Bronchial epithelial cell (primary cell): ENCODE measurements at regions not wholly inside any gene's neighbourhood (a gene's known extent, or its start where the extent isn't known, plus 50 kb on each side); places are given as distances from the start of the nearest gene placed in this dataset.

ENCODE experiments used
- DNase-seq: peaks from one replicate; pipeline ENCODE4 v3.0.0-alpha.2; 2010; ENCODE audit warnings: low read depth
- FAIRE-seq: peaks from 2 replicates; lab custom pipeline; 2011; peaks lifted over from hg19 to GRCh38; lab: Jason Lieb, UNC
- H3K27me3 ChIP-seq: 2 replicates; pipeline ENCODE4 v1.5.1; 2011; ENCODE audit warnings: low read length; ENCODE audit not compliant: control insufficient read depth, insufficient read depth
- H3K36me3 ChIP-seq: 2 replicates; pipeline ENCODE4 v1.5.1; 2011; ENCODE audit warnings: low read length; ENCODE audit not compliant: control insufficient read depth, insufficient read depth
- H3K4me3 ChIP-seq: 2 replicates; pipeline ENCODE4 v1.5.1; 2011; ENCODE audit warnings: mild to moderate bottlenecking, low read depth, low read length, control low read depth
- CTCF ChIP-seq: IDR thresholded peaks from 2 replicates; pipeline ENCODE4 v1.5.1; 2011; ENCODE audit warnings: mild to moderate bottlenecking, moderate library complexity, low read length, control low read depth, inconsistent platforms; ENCODE audit not compliant: insufficient read depth, severe bottlenecking

GRCh38 chr5:14942212-14942611 lies 70.6 kb upstream of the ANKH start:
- no peak for DNase-seq
- Histone ChIP-seq H3K4me3 (no peak overlapping the region), H3K36me3 (no peaks in the 10 kb centered on the region), H3K27me3 (no peaks in the 10 kb centered on the region)
- no peak for FAIRE-seq
- no peak for TF ChIP-seq CTCF

- Histone ChIP-seq H3K27me3 (no peaks in the 10 kb centered on the region), H3K36me3 (no peaks in the 10 kb centered on the region), H3K4me3 (no peak overlapping the region)
- no peak for DNase-seq
- no peak for TF ChIP-seq CTCF
- FAIRE-seq = no peak
Measured at GRCh38 chr5:14937254-14937653, 65.7 kb upstream of the ANKH start.

- no peak for FAIRE-seq
- no peaks in the 10 kb centered on the region for H3K27me3 ChIP-seq
- no peak for TF ChIP-seq CTCF
- DNase-seq = no peak
- no peaks in the 10 kb centered on the region for H3K36me3 ChIP-seq
- H3K4me3 ChIP-seq = no peak overlapping the region
Measured at GRCh38 chr5:14936588-14936987, 65.0 kb upstream of the ANKH start.

GRCh38 chr5:14935341-14935740 lies 63.8 kb upstream of the ANKH start:
- no peak for TF ChIP-seq CTCF
- Histone ChIP-seq H3K27me3 (no peaks in the 10 kb centered on the region), H3K36me3 (no peaks in the 10 kb centered on the region), H3K4me3 (no peak overlapping the region)
- no peak for FAIRE-seq
- no peak for DNase-seq

GRCh38 chr5:14932902-14933469 lies 61.4 kb upstream of the ANKH start:
- TF ChIP-seq CTCF = no peak
- H3K4me3 ChIP-seq = no peak overlapping the region
- no peaks in the 10 kb centered on the region for H3K27me3 ChIP-seq
- DNase-seq (peak; percentile 29), FAIRE-seq (no peak)
- H3K36me3 ChIP-seq = no peaks in the 10 kb centered on the region

- FAIRE-seq = no peak
- no peak for TF ChIP-seq CTCF
Measured at GRCh38 chr5:14930486-14930885, 58.9 kb upstream of the ANKH start.

More at GRCh38 chr5:14930486-14930885, 58.9 kb upstream of the ANKH start:
- peak; percentile 12 for DNase-seq
- no peaks in the 10 kb centered on the region for H3K36me3 ChIP-seq
- H3K4me3 ChIP-seq = no peak overlapping the region
- H3K27me3 ChIP-seq = no peaks in the 10 kb centered on the region
